DND-41 (cell line): ENCODE measurements at regions not wholly inside any gene's neighbourhood (a gene's known extent, or its start where the extent isn't known, plus 50 kb on each side); places are given as distances from the start of the nearest gene placed in this dataset.

Source experiments
- CTCF ChIP-seq: IDR thresholded peaks from 2 replicates; pipeline ENCODE4 v1.5.1; 2012; ENCODE audit warnings: borderline replicate concordance, low read length, moderate library complexity, mild to moderate bottlenecking; ENCODE audit not compliant: poor library complexity, severe bottlenecking; ENCODE audit errors: extremely low read depth
- EZH2 ChIP-seq: IDR thresholded peaks from 3 replicates; pipeline ENCODE4 v1.6.1; 2012; ENCODE audit warnings: borderline replicate concordance, low read depth, mild to moderate bottlenecking, moderate library complexity, low read length, inconsistent platforms; ENCODE audit not compliant: severe bottlenecking

DNA sequence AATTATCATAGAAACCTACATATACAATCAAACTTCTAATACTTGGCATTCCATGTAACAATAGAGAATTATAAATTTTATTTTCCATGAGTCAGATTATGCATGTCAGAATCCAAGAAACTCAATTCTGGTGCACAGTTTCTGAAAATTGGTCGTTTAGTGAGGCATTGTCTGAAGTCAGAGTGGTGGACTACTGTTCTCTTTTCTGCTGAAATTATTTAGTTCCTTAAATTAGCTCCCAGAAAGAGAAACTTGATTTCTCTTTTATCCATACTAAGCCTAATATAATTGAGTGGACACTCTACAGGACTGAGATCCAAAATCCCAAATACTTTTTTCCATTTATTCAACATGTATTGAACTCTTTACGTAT is 265.5 kb downstream of the ALDH8A1 start:
- TF ChIP-seq EZH2 (no peak), CTCF (no peak)
